IgD-negative memory B cell (primary cell): ENCODE measurements at regions not wholly inside any gene's neighbourhood (a gene's known extent, or its start where the extent isn't known, plus 50 kb on each side); places are given as distances from the start of the nearest gene placed in this dataset.

Experiments
- H3K27ac Mint-ChIP-seq, 3 donors: one replicate each; pipeline ENCODE4 v1.8.0; 2020 to 2022; ENCODE audit warnings: mild to moderate bottlenecking in 3 of 3, mixed read lengths in 3 of 3, moderate library complexity in 1 of 3
- H3K27me3 Mint-ChIP-seq: one replicate; pipeline ENCODE4 v1.8.0; 2021; ENCODE audit warnings: mixed read lengths
- H3K36me3 Mint-ChIP-seq: one replicate; pipeline ENCODE4 v1.8.0; 2020; ENCODE audit warnings: mild to moderate bottlenecking, mixed read lengths
- H3K4me1 Mint-ChIP-seq, 3 donors: one replicate each; pipeline ENCODE4 v1.8.0; 2020 to 2022; ENCODE audit warnings: mixed read lengths in 3 of 3, mild to moderate bottlenecking in 1 of 3
- H3K4me3 Mint-ChIP-seq, 4 donors: one replicate each; pipeline ENCODE4 v1.8.0; 2020 to 2022; ENCODE audit warnings: mild to moderate bottlenecking in 4 of 4, mixed read lengths in 4 of 4, moderate library complexity in 3 of 4
- H3K9me3 Mint-ChIP-seq, 3 donors: one replicate each; pipeline ENCODE4 v1.8.0; 2020 to 2021; ENCODE audit warnings: mixed read lengths in 3 of 3, mild to moderate bottlenecking in 1 of 3

DNA sequence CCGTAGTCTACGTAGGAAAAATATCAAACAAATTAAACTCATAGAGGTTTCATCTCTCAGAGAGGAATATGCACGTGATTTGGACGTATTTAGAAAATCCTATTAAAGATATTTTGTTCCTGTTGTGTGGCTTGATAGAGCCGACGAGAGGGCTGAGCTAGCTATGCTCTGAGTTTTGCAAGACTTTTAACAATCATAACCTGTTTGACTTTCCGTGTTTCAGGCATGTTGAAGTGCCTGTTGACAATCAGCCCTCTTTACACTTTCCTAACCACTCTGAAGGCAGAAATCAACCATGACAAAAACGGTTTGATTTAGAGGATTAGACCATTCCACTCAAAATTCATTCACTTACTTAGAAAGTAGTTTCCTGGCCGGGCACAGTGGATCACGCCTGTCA lies 297.3 kb downstream of the ASMT start:
- no peak overlapping the region for H3K4me3 Mint-ChIP-seq
- H3K36me3 Mint-ChIP-seq: no peaks in the 10 kb centered on the region
- H3K9me3 Mint-ChIP-seq: peaks cover 1 to 6% (median 3%) of the 10 kb centered on the region in 3 donors
- peaks cover 10% of the 10 kb centered on the region for H3K27me3 Mint-ChIP-seq
- no peak overlapping the region for H3K27ac Mint-ChIP-seq
- peaks cover 0 to 2% (median 0%) of the 10 kb centered on the region in 3 donors for H3K4me1 Mint-ChIP-seq

DNA sequence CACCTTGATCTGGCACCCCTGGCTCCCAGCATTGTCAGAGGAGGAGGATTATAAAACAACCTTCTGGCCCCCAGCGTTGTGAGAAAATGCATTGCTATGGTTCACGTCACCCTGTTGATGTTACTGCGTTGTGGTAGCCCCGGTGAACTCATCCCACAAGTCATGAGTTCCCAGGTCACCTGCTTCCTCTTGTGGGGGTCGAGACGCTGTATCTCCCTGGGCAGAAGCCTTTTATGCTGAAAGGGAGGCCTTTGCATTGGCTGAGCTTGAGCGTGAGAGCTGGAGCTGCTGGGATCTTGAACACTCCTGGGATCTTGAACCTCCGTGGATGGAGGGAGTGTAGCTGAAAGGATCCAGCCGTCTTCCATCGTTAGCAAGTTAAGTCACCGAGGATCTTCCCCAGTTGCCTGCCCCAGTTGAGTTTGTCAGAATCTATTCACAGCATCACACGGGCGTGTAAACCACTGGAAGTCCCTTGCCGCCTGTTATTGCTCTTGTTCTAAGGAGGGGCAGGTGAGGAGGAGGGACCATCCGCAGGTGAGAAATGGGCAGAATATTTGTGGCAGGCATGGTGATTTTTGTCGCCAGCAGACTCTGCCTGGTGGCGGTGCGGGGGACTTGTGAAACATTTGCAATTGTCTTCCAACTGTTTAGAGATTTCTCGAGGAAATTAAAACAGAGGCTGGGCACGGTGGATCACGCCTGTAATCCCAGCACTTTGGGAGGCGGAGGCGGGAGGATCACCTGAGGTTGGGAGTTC lies 299.9 kb downstream of the ASMT start:
- H3K27ac Mint-ChIP-seq: no peak overlapping the region
- H3K9me3 Mint-ChIP-seq: peaks cover 0 to 2% (median 0%) of the 10 kb centered on the region in 3 donors
- no peaks in the 10 kb centered on the region for H3K4me1 Mint-ChIP-seq
- no peak overlapping the region for H3K4me3 Mint-ChIP-seq
- peaks cover 8% of the 10 kb centered on the region for H3K27me3 Mint-ChIP-seq
- no peaks in the 10 kb centered on the region for H3K36me3 Mint-ChIP-seq

DNA sequence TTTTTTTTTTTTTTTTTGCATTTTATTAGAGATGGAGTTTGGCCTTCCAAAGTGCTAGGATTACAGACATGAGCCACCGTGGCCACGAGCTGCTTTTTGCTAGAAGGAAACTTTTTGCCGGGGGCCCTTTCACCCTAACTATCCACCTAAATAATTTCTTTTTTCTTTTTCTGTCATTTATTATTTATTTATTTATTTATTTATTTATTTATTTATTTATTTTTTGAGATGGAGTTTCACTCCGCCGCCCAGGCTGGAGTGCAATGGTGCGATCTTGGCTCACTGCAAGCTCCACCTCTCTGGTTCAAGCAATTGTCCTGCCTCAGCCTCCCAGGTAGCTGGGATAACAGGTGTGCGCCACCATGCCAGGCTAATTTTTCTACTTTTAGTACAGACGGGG lies 303.9 kb downstream of the ASMT start:
- H3K4me3 Mint-ChIP-seq: no peak overlapping the region
- no peak overlapping the region for H3K27ac Mint-ChIP-seq
- H3K27me3 Mint-ChIP-seq: peaks cover 5% of the 10 kb centered on the region
- H3K4me1 Mint-ChIP-seq: no peaks in the 10 kb centered on the region
- H3K9me3 Mint-ChIP-seq: no peaks in the 10 kb centered on the region
- no peaks in the 10 kb centered on the region for H3K36me3 Mint-ChIP-seq

DNA sequence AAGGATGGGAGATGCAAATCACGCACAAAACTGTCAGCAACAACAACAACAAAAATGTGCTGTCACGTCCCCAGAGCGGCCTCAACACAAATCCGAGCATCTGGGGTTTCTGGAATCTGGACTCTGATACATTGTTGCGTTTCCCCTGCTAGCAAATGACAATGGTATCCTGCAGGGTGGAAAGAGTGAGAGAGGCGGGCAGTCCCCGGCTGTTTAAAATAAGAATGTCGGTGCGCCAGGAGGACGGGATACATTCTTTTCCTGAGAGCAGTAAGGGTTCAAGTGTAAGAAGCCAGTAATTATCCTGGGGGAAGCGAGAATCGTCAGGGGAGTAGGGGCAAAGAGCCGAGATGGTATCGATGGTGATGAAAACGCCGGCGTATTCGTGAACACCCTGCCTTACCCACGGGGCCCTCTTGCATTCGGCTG lies 310.2 kb downstream of the ASMT start:
- Mint-ChIP-seq H3K27me3 (peaks cover 9% of the 10 kb centered on the region), H3K36me3 (peaks cover 2% of the 10 kb centered on the region), H3K27ac (peak overlapping the region in 1 of 3 donors; percentile 77), H3K9me3 (peaks cover 0 to 2% (median 0%) of the 10 kb centered on the region in 3 donors), H3K4me3 (no peak overlapping the region), H3K4me1 (no peaks in the 10 kb centered on the region)

DNA sequence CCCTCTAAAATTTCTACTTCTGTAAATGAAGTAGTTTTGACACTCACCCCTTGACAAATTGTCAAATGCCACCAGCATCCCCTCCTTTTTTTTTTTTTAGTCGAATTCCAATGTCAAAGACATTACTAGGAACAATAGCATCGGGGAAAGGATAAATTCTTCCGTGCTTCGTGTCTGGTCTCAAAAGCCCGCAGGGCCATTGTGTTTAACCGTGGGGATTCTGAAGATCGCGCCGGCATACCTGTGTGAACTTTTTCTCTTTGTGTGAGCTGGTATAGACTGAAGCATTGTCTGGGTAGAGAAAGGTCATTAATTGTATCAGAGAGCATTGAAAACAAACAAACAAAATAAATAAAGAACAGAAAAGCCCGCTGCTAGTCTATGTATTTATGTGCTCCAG lies 313.9 kb downstream of the ASMT start:
- Mint-ChIP-seq H3K27ac (no peak overlapping the region), H3K36me3 (peaks cover 2% of the 10 kb centered on the region), H3K4me1 (no peaks in the 10 kb centered on the region), H3K27me3 (peaks cover 12% of the 10 kb centered on the region), H3K9me3 (peaks cover 0 to 2% (median 0%) of the 10 kb centered on the region in 3 donors), H3K4me3 (no peak overlapping the region)

DNA sequence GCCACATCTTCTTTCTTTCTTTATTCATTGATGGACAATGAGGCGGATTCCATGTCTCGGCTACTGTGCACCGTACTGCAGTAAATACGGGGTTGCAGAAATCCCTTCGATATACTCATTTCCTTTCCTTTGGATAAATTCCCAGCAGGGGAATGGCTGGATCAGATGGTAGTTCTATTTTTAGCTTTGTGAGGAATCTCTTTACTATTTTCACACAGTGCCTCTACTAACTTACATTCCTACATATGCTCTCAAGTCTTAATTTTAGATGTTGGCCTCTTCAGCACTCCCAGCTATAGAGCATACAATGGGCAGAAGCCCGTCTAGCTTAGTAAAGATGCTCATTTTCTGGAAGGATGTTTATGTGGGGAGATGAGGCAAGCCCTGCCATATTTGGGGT lies 317.4 kb downstream of the ASMT start:
- Mint-ChIP-seq H3K4me3 (no peak overlapping the region), H3K27me3 (peaks cover 6% of the 10 kb centered on the region), H3K36me3 (peaks cover 2% of the 10 kb centered on the region), H3K9me3 (no peaks in the 10 kb centered on the region), H3K4me1 (peaks cover 0 to 2% (median 0%) of the 10 kb centered on the region in 3 donors), H3K27ac (no peak overlapping the region)

DNA sequence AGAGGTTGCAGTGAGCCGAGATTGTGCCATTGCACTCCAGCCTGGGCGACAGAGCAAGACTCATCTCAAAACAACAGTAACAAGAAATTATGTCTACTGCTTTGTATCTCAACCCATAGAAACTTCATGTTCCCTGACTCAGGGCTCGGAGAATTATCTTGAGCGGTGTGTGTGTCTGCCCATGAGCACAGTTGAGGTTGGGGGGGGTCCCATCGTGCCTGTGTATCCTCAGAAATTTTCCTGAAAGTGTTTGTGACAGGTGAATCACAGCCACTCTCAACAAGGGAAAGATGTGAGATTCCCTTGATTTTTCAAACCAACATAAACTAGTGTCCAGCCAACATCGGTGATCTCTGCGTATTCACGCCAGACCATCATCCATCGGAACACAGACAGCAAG lies 319.1 kb downstream of the ASMT start:
- H3K4me3 Mint-ChIP-seq: peak overlapping the region in 1 of 4 donors; percentile 17

DNA sequence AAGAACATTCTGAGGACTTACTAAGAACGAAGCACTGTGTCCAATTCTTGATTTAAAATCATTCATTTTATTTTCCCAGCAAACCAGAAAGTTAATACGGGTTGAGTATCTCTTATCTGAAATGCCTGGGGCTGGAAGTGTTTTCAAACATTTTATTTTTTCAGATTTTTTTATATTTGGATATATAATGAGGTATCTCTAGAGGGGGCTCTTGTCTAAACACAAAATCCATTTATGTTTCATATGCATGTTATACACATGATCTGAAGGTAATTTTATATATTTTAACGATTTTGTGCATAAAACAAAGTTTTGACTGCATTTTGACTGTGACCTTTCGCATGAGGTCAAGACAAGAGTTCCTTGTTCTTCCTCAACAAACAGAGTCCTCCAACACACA lies 320.9 kb downstream of the ASMT start:
- peaks cover 0 to 2% (median 0%) of the 10 kb centered on the region in 3 donors for H3K4me1 Mint-ChIP-seq
- H3K9me3 Mint-ChIP-seq: peaks cover 0 to 11% (median 0%) of the 10 kb centered on the region in 3 donors
- H3K27ac Mint-ChIP-seq: no peak overlapping the region
- no peak overlapping the region for H3K4me3 Mint-ChIP-seq
- H3K27me3 Mint-ChIP-seq: peaks cover 3% of the 10 kb centered on the region
- H3K36me3 Mint-ChIP-seq: no peaks in the 10 kb centered on the region

More for the DNA sequence above, 319.1 kb downstream of the ASMT start:
- peaks cover 0 to 2% (median 0%) of the 10 kb centered on the region in 3 donors for H3K4me1 Mint-ChIP-seq
- H3K9me3 Mint-ChIP-seq: peaks cover 0 to 9% (median 0%) of the 10 kb centered on the region in 3 donors
- peaks cover 3% of the 10 kb centered on the region for H3K27me3 Mint-ChIP-seq
- no peaks in the 10 kb centered on the region for H3K36me3 Mint-ChIP-seq
- no peak overlapping the region for H3K27ac Mint-ChIP-seq

DNA sequence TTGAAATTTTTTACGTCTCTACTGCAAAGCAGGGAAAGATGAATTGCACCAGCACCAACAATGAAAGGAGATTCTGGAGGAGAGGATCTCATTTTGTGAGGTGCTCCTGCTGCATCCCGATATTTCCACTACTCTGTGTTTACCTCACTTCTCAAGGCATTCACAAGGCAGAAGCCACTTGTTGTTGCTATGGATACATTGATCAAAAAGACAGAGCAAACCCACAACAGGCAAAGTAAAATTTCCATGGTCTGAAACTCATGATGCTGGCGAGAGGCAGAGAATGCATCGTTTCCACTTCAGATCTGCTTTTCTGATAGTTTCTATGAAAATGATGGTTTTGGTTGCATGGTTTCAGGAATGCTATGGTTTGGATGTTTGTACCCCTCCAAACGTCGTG lies 323.3 kb downstream of the ASMT start:
- Mint-ChIP-seq H3K9me3 (peaks cover 0 to 11% (median 0%) of the 10 kb centered on the region in 3 donors), H3K27ac (no peak overlapping the region), H3K36me3 (no peaks in the 10 kb centered on the region)

DNA sequence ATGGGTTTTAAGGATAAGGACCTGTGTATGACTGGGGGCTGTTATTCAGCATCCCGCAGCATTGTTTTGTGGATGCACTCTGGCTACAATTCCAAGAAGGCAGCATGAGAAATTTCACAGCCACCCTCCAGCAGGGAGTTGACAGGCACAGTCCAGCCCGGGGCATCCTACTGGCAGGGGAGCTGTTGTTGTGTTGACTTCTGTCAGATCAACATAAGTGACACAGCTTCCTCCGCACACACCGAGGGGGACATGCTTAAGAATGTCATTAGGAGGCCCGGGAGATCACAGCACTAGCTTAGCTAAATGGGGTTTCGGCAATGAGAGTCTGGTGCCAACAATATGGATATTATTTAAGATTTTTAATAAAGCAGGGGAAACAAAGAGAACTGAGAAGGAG lies 326.5 kb downstream of the ASMT start:
- Mint-ChIP-seq H3K4me3 (no peak overlapping the region), H3K4me1 (no peaks in the 10 kb centered on the region), H3K27ac (no peak overlapping the region), H3K9me3 (peaks cover 0 to 11% (median 0%) of the 10 kb centered on the region in 3 donors), H3K36me3 (no peaks in the 10 kb centered on the region), H3K27me3 (no peaks in the 10 kb centered on the region)

More for the DNA sequence above, 323.3 kb downstream of the ASMT start:
- Mint-ChIP-seq H3K27me3 (no peaks in the 10 kb centered on the region), H3K4me3 (no peak overlapping the region), H3K4me1 (peaks cover 0 to 2% (median 0%) of the 10 kb centered on the region in 3 donors)

DNA sequence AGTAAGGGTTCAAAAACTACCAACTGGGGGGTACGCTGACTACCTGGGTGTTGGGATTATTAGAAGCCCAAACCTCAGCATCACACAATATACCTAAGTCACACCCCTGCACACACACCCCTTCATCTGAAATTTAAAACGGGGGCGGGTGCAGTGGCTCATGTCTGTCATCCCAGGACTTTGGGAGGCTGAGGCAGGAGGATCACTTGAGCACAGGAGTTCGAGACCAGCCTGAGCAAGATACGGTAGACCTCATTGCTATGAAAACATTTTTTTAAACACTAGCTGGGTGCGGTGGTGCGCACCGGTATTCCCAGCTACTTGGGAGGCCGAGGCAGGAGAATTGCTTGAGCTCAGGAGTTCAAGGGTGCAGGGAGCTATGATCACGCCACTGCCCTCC lies 331.0 kb downstream of the ASMT start:
- no peaks in the 10 kb centered on the region for H3K9me3 Mint-ChIP-seq
- H3K4me1 Mint-ChIP-seq: no peaks in the 10 kb centered on the region
- H3K27ac Mint-ChIP-seq: no peak overlapping the region
- H3K4me3 Mint-ChIP-seq: no peak overlapping the region
- no peaks in the 10 kb centered on the region for H3K36me3 Mint-ChIP-seq
- H3K27me3 Mint-ChIP-seq: no peaks in the 10 kb centered on the region

DNA sequence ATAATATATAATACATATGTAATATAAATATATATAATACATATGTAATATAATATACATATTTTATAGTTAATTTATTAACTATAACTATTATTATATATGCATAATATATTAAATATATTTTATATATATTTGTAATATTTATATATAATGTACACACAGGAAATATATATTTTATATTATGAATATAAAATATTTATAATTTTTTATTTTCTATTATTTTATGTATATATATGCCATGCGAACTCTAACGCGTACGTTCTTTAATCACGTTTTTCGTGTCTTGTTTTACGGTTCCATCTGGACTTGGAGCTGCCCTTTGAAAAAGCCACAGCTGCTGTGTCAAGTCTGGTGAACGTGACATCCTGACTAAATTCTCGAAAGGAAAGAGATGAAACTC lies 332.1 kb downstream of the ASMT start:
- no peak overlapping the region for H3K4me3 Mint-ChIP-seq
- H3K27me3 Mint-ChIP-seq: no peaks in the 10 kb centered on the region

More for the DNA sequence above, 332.1 kb downstream of the ASMT start:
- no peaks in the 10 kb centered on the region for H3K4me1 Mint-ChIP-seq
- no peaks in the 10 kb centered on the region for H3K36me3 Mint-ChIP-seq
- no peak overlapping the region for H3K27ac Mint-ChIP-seq
- H3K9me3 Mint-ChIP-seq: no peaks in the 10 kb centered on the region
